Fibroblast of lung (primary cell): ENCODE measurements at regions not wholly inside any gene's neighbourhood (a gene's known extent, or its start where the extent isn't known, plus 50 kb on each side); places are given as distances from the start of the nearest gene placed in this dataset.

ENCODE experiments used
- DNase-seq, 2 donors: peaks; one replicate each; pipeline versions ENCODE4 v3.0.0 to v3.0.0-alpha.2; 2010; ENCODE audit warnings: low read depth in 2 of 2
- H2AFZ ChIP-seq: 2 replicates; pipeline ENCODE4 v1.5.1; 2012; ENCODE audit warnings: low read length, control low read depth, inconsistent platforms
- H3K27ac ChIP-seq: 2 replicates; pipeline ENCODE4 v1.5.1; 2011; ENCODE audit warnings: low read length, control low read depth; ENCODE audit not compliant: insufficient read depth
- H3K27me3 ChIP-seq: 2 replicates; pipeline ENCODE4 v1.5.1; 2011; ENCODE audit warnings: mild to moderate bottlenecking, low read length; ENCODE audit not compliant: control insufficient read depth, insufficient read depth
- H3K36me3 ChIP-seq: 2 replicates; pipeline ENCODE4 v1.5.1; 2011; ENCODE audit warnings: low read length; ENCODE audit not compliant: control insufficient read depth, insufficient read depth
- H3K4me1 ChIP-seq: 2 replicates; pipeline ENCODE4 v1.5.1; 2011; ENCODE audit warnings: low read length; ENCODE audit not compliant: control insufficient read depth, insufficient read depth; ENCODE audit errors: extremely low read depth
- H3K4me2 ChIP-seq: 2 replicates; pipeline ENCODE4 v1.5.1; 2011; ENCODE audit warnings: low read length, control low read depth; ENCODE audit not compliant: insufficient read depth; ENCODE audit errors: extremely low read depth
- H3K4me3 ChIP-seq, 4 experiments: fragments of 200-600 bp in 1 of 4; sonication (generic) in 1 of 4; replicated peaks in 1 of 4; 2 replicates each; pipeline ENCODE4 v1.5.1; 2011 to 2016; ENCODE audit warnings: low read length in 4 of 4, low read depth in 3 of 4, mild to moderate bottlenecking in 3 of 4, control low read depth in 2 of 4, inconsistent platforms in 1 of 4, mixed read lengths in 1 of 4; ENCODE audit not compliant: insufficient read depth in 1 of 4; ENCODE audit errors: control extremely low read depth in 1 of 4
- H3K79me2 ChIP-seq: 2 replicates; pipeline ENCODE4 v1.5.1; 2012; ENCODE audit warnings: mild to moderate bottlenecking, low read length, inconsistent platforms; ENCODE audit not compliant: control insufficient read depth, insufficient read depth
- H3K9ac ChIP-seq: 2 replicates; pipeline ENCODE4 v1.5.1; 2011; ENCODE audit warnings: mild to moderate bottlenecking, low read length, control low read depth; ENCODE audit not compliant: insufficient read depth
- H3K9me3 ChIP-seq: 2 replicates; pipeline ENCODE4 v1.5.1; 2012; ENCODE audit warnings: low read depth, low read length; ENCODE audit not compliant: control insufficient read depth, insufficient read depth
- H4K20me1 ChIP-seq: 2 replicates; pipeline ENCODE4 v1.5.1; 2011; ENCODE audit warnings: low read length; ENCODE audit not compliant: control insufficient read depth, insufficient read depth; ENCODE audit errors: extremely low read depth
- CTCF ChIP-seq, 2 donors: IDR thresholded peaks in 1 of 2; conservative IDR thresholded peaks in 1 of 2; 1 replicate in 1 of 2; 2 replicates in 1 of 2; pipeline ENCODE4 v1.5.1; 2011 to 2012; ENCODE audit warnings: low read length in 2 of 2, control low read depth in 1 of 2, inconsistent platforms in 1 of 2, low read depth in 1 of 2, mild to moderate bottlenecking in 1 of 2
- EZH2 ChIP-seq: IDR thresholded peaks from 2 replicates; pipeline ENCODE4 v1.5.1; 2012; ENCODE audit warnings: low read length, control low read depth, mild to moderate bottlenecking; ENCODE audit errors: missing control alignments

DNA sequence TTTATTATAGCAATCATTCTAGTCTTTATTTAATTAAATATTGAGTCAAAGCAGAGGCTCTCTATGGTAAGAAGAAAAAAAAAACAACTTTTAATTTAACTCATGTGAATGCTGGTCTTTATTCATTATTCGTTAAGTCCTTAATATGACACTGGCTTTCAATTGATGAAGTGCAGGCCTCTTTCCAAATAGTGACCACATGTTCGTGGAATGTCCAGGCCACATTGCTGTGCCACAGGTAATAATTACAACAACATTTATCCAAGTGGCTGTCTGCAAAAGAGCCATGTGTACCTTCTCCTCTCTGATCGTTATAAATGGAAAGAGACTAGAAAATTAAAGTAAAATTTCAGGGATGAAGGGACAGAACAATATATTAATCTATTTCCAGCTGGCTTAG is 220.1 kb upstream of the PABPC4L start:
- H3K36me3 ChIP-seq = no peaks in the 10 kb centered on the region
- no peak overlapping the region for H3K4me2 ChIP-seq
- H3K4me3 ChIP-seq = no peak overlapping the region
- TF ChIP-seq EZH2 = no peak
- TF ChIP-seq CTCF (conservative IDR thresholded peaks at IDR 0.05 in 1 of 2, IDR thresholded peaks at IDR 0.05 in 1 of 2; ENCODE audit: low read depth in 1 of 2, low read length in 2 of 2) = no peak
- H3K27me3 ChIP-seq = no peaks in the 10 kb centered on the region
- H3K9me3 ChIP-seq = no peaks in the 10 kb centered on the region
- peak in 1 of 2 donors; percentile 3 for DNase-seq
- no peak overlapping the region for H3K27ac ChIP-seq
- H3K4me1 ChIP-seq = no peaks in the 10 kb centered on the region
- H2AFZ ChIP-seq = no peak overlapping the region
- H4K20me1 ChIP-seq = no peaks in the 10 kb centered on the region
- no peak overlapping the region for H3K9ac ChIP-seq
- H3K79me2 ChIP-seq = no peaks in the 10 kb centered on the region

- Histone ChIP-seq H3K9ac (no peak overlapping the region), H4K20me1 (no peaks in the 10 kb centered on the region), H3K9me3 (no peaks in the 10 kb centered on the region), H3K27me3 (no peaks in the 10 kb centered on the region), H3K4me1 (no peaks in the 10 kb centered on the region), H3K36me3 (no peaks in the 10 kb centered on the region), H2AFZ (no peak overlapping the region), H3K27ac (no peak overlapping the region), H3K4me2 (no peak overlapping the region), H3K4me3 (no peak overlapping the region), H3K79me2 (no peaks in the 10 kb centered on the region)
- TF ChIP-seq EZH2 = no peak
- TF ChIP-seq CTCF (conservative IDR thresholded peaks at IDR 0.05 in 1 of 2, IDR thresholded peaks at IDR 0.05 in 1 of 2; ENCODE audit: low read depth in 1 of 2, low read length in 2 of 2) = no peak
- peak in 1 of 2 donors; percentile 9 for DNase-seq
Measured at GRCh38 chr4:134408897-134409296, 207.3 kb upstream of the PABPC4L start.

DNA sequence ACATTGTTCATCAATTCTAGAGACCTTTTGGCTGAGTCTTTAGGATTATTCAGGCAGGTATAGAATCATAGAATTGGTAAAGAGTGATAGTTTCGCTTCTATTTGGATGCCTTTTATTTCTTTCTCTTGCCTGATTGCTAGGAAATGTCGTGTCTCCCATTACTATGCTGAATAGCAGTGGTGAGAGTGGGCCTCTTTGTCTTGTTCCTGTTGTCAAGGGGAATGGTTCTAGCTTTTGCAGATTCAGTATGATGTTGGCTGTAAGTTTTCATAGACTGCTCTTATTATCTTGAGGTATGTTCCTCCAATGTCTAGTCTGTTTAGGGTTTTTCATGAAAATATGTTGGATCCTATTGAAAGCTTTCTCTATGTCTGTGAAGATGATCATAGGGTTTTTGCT is 200.2 kb upstream of the PABPC4L start:
- no peaks in the 10 kb centered on the region for H3K9me3 ChIP-seq
- TF ChIP-seq CTCF (conservative IDR thresholded peaks at IDR 0.05 in 1 of 2, IDR thresholded peaks at IDR 0.05 in 1 of 2; ENCODE audit: low read depth in 1 of 2, low read length in 2 of 2) (no peak), EZH2 (no peak)
- no peak overlapping the region for H3K27ac ChIP-seq
- no peak overlapping the region for H2AFZ ChIP-seq
- DNase-seq = no peak
- no peak overlapping the region for H3K9ac ChIP-seq
- no peaks in the 10 kb centered on the region for H3K36me3 ChIP-seq
- H4K20me1 ChIP-seq = no peaks in the 10 kb centered on the region
- no peak overlapping the region for H3K4me3 ChIP-seq
- no peak overlapping the region for H3K4me2 ChIP-seq
- H3K4me1 ChIP-seq = no peaks in the 10 kb centered on the region
- no peaks in the 10 kb centered on the region for H3K79me2 ChIP-seq
- H3K27me3 ChIP-seq = no peaks in the 10 kb centered on the region
